ENCODE measurements at regions not wholly inside any gene's neighbourhood (a gene's known extent, or its start where the extent isn't known, plus 50 kb on each side); places are given as distances from the start of the nearest gene placed in this dataset.

GRCh38 chr13:53191091-53191490, 162.5 kb downstream of the OLFM4 start:
- peaks cover 21% of the 10 kb centered on the region for H3F3A ChIP-seq (ENCODE audit: low read depth)
- TF ChIP-seq EZH2phosphoT487 (IDR thresholded peaks at IDR 0.05): peak; percentile 42
- TF ChIP-seq EZH2 (IDR thresholded peaks at IDR 0.05): no peak
- TF ChIP-seq, protein P1, sequence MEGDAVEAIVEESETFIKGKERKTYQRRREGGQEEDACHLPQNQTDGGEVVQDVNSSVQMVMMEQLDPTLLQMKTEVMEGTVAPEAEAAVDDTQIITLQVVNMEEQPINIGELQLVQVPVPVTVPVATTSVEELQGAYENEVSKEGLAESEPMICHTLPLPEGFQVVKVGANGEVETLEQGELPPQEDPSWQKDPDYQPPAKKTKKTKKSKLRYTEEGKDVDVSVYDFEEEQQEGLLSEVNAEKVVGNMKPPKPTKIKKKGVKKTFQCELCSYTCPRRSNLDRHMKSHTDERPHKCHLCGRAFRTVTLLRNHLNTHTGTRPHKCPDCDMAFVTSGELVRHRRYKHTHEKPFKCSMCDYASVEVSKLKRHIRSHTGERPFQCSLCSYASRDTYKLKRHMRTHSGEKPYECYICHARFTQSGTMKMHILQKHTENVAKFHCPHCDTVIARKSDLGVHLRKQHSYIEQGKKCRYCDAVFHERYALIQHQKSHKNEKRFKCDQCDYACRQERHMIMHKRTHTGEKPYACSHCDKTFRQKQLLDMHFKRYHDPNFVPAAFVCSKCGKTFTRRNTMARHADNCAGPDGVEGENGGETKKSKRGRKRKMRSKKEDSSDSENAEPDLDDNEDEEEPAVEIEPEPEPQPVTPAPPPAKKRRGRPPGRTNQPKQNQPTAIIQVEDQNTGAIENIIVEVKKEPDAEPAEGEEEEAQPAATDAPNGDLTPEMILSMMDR (IDR thresholded peaks at IDR 0.05): no peak
- peak overlapping the region; percentile 62 for H3K27ac ChIP-seq
- no peak overlapping the region for H3K9ac ChIP-seq
- DNase-seq (ENCODE audit: low spot score): peak; percentile 82
- H3K79me2 ChIP-seq (ENCODE audit: low read depth): no peaks in the 10 kb centered on the region
- Mint-ChIP-seq H3K36me3 (no peaks in the 10 kb centered on the region), H3K4me1 (peaks cover 26% of the 10 kb centered on the region), H3K4me3 (no peak overlapping the region), H3K27ac (peak overlapping the region; percentile 34), H3K27me3 (ENCODE audit: insufficient read depth, low read depth) (peaks cover 3% of the 10 kb centered on the region), H3K9me3 (no peaks in the 10 kb centered on the region)
- H3K36me3 ChIP-seq: no peaks in the 10 kb centered on the region
- peaks cover 22% of the 10 kb centered on the region for H3K4me1 ChIP-seq
- no peak overlapping the region for H3K4me3 ChIP-seq
- no peaks in the 10 kb centered on the region for H3K27me3 ChIP-seq
- H4K20me1 ChIP-seq (ENCODE audit: low read depth): no peaks in the 10 kb centered on the region
- no peak overlapping the region for H2AFZ ChIP-seq (replicated peaks)
- H3K9me3 ChIP-seq (ENCODE audit: low read depth): no peaks in the 10 kb centered on the region
- H3K4me2 ChIP-seq: peak overlapping the region; percentile 45

DNA sequence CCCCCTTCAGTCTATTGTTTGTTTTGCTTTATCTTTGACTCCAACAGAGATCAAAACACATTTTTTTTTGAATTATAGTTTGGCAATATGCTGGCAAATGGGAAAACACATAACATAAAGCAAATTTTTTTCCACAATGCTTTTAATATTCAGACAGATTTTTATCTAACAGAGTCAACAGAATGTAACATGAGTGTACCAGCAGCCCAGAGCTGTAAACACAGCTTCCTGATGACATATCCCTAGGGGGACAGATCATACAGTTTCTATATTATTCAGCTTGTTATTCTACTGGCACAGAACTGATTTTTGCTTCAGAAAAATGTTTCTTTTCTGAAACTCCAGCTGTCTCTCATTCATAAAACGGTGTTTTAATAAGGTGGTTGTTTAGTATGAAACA, 168.8 kb downstream of the OLFM4 start:
- peaks cover 43% of the 10 kb centered on the region for H3K27me3 ChIP-seq
- no peaks in the 10 kb centered on the region for H3K9me3 Mint-ChIP-seq
- H3K27ac ChIP-seq: no peak overlapping the region
- peaks cover 16% of the 10 kb centered on the region for H3K4me1 ChIP-seq
- H2AFZ ChIP-seq (replicated peaks): no peak overlapping the region
- H3K4me3 ChIP-seq: no peak overlapping the region
- no peaks in the 10 kb centered on the region for H3K79me2 ChIP-seq (ENCODE audit: low read depth)
- no peak overlapping the region for H3K4me3 Mint-ChIP-seq
- no peaks in the 10 kb centered on the region for H3K36me3 Mint-ChIP-seq
- peaks cover 7% of the 10 kb centered on the region for H3K27me3 Mint-ChIP-seq (ENCODE audit: insufficient read depth, low read depth)
- H3K4me1 Mint-ChIP-seq: peaks cover 28% of the 10 kb centered on the region
- H3F3A ChIP-seq (ENCODE audit: low read depth): no peaks in the 10 kb centered on the region
- no peak overlapping the region for H3K9ac ChIP-seq
- H3K9me3 ChIP-seq (ENCODE audit: low read depth): no peaks in the 10 kb centered on the region
- H3K27ac Mint-ChIP-seq: no peak overlapping the region
- peaks cover 11% of the 10 kb centered on the region for H4K20me1 ChIP-seq (ENCODE audit: low read depth)
- no peaks in the 10 kb centered on the region for H3K36me3 ChIP-seq
- TF ChIP-seq EZH2phosphoT487 (IDR thresholded peaks at IDR 0.05): no peak
- TF ChIP-seq EZH2 (IDR thresholded peaks at IDR 0.05): no peak
- TF ChIP-seq, protein P1 (IDR thresholded peaks at IDR 0.05): no peak
- H3K4me2 ChIP-seq: no peak overlapping the region
- no peak for DNase-seq (ENCODE audit: low spot score)

DNA sequence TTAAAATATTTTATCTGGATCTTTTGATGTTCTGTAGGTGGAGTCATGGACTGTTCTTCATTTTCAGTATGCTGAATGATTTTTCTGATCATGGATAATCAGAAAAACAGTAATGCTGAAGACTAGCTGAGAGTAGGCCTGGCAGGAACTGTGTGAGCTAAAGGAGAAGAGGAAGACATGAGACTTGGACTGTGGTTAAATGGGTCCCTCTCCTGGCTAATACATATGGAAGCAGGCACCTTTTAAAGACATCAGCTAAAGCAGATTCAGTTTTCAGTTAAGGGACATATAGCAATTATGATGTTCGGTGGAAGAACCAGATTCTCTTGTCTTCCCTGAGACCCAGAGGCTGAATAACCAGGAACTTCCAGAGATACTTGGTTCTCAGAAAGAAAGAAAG, 169.4 kb downstream of the OLFM4 start:
- Histone ChIP-seq H3K79me2 (ENCODE audit: low read depth) (no peaks in the 10 kb centered on the region), H2AFZ (replicated peaks) (no peak overlapping the region), H3F3A (ENCODE audit: low read depth) (no peaks in the 10 kb centered on the region), H3K9me3 (ENCODE audit: low read depth) (no peaks in the 10 kb centered on the region), H3K27me3 (peaks cover 49% of the 10 kb centered on the region), H3K9ac (no peak overlapping the region), H3K4me1 (peaks cover 10% of the 10 kb centered on the region), H3K4me2 (no peak overlapping the region), H3K4me3 (no peak overlapping the region), H3K27ac (no peak overlapping the region), H4K20me1 (ENCODE audit: low read depth) (peaks cover 11% of the 10 kb centered on the region), H3K36me3 (no peaks in the 10 kb centered on the region)
- Mint-ChIP-seq H3K27ac (no peak overlapping the region), H3K4me1 (peaks cover 25% of the 10 kb centered on the region), H3K4me3 (no peak overlapping the region), H3K36me3 (no peaks in the 10 kb centered on the region), H3K27me3 (ENCODE audit: insufficient read depth, low read depth) (peaks cover 8% of the 10 kb centered on the region), H3K9me3 (no peaks in the 10 kb centered on the region)
- peak; percentile 49 for DNase-seq (ENCODE audit: low spot score)
- no peak for TF ChIP-seq EZH2phosphoT487 (IDR thresholded peaks at IDR 0.05)
- TF ChIP-seq EZH2 (IDR thresholded peaks at IDR 0.05): no peak
- TF ChIP-seq, protein P1 (IDR thresholded peaks at IDR 0.05): peak; percentile 53
